HG03378 (cell line): ENCODE measurements at regions not wholly inside any gene's neighbourhood (a gene's known extent, or its start where the extent isn't known, plus 50 kb on each side); places are given as distances from the start of the nearest gene placed in this dataset.

Experiments used
- ATAC-seq: cut with Tn5 transposase; IDR thresholded peaks from one replicate; pipeline ENCODE4 v1.9.1; 2021; ENCODE audit warnings: mild to moderate bottlenecking, moderate library complexity; ENCODE audit not compliant: unreplicated experiment

- no peak for ATAC-seq
Measured at GRCh38 chr13:56924401-56924800, 216.3 kb upstream of the PRR20A start.

DNA sequence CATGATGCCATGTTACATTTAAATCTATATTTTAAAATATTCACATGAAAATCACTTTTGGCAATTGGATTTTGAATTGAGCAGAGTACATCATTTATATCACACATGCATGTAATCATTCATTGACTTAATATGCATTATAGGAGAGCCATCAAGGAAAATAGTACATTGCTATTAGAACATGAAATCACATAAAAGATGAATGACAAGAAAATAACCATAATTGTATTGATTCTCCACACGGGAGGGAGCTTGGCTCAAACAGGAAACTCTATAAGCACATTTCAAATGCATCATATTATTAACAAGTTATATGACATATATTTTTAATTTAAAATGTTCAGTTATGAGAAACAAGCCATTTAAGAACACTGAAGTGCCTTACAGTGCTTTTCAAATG, 208.6 kb upstream of the PRR20A start:
- ATAC-seq, result no peak

- no peak for ATAC-seq
Measured at GRCh38 chr13:56953965-56954364, 186.8 kb upstream of the PRR20A start.

DNA sequence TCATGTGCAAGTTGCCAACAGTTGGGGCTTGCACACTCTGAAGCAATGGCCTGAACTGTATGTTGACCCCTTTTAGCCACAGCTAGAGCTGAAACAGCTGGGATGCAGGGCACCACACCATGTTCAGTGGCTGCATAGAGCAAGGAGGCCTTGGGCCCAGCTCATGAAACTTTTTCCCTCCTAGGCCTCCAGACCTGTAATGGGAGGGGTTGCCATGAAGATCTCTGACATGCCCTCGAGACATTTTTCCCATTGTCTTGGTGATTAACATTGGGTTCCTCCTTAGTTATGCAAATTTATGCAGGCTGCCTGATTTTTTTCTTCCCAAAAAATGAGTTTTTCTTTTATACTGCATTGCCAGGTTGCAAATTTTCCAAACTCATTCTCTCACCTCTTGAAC, 165.1 kb upstream of the PRR20A start:
- ATAC-seq, result no peak

GRCh38 chr13:56980856-56981255, 159.9 kb upstream of the PRR20A start:
- no peak for ATAC-seq

DNA sequence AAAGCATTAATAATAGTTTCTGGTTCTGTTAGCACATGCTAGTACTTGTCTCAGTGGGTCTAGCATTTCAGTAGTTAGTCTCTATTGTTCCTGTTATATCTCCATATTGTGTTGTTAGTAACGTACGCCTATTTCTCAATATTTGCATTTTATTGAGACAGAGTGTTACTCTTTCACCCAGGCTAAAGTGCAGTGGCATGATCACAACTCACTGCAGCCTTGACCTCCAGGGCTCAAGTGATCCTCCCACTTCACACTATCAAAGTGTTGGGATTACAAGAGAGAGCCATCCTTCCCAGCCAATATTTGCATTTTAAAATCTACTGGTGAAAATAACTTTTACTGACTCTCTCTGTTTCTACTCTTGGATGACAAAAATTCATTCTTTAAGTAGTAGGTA, 154.6 kb upstream of the PRR20A start:
- ATAC-seq, result no peak

DNA sequence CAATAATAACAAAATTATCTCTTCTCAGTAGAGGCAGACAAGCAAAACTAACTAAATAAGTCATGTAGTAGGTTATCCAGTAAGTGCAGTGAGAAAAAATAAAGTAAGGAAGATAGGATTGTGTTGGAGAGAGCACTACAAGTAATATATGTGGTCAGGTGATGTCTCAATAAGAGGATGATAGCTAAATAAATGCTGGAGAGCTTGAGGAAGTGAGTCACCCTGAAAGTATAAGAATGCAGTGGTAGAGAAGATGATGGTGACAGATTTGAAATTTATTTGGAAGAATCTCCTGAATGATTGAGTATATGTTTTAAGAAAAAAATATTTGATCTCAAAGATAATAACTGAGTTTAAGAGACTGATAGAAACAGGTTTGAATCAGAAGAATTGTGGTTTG, 152.2 kb upstream of the PRR20A start:
- no peak for ATAC-seq

DNA sequence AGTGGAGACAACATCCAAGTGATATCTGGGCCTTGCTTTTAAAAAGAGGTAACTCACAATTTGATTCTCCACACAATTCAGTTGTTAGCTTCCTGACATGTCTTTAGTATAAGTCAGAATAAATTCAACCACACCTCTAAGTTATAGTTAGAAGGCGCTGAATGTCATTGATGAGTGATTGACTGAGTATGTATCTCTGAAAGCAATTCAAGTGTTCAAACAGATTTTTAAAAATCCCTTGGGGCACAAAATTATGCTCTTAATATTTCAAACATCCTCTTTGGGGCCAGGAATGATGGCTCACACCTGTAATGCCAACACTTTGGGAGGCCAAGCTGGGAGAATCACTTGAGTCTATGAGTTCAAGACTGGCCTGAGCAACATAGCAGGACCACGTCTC, 137.0 kb upstream of the PRR20A start:
- no peak for ATAC-seq

- ATAC-seq, result no peak
Measured at GRCh38 chr13:57017357-57017756, 123.4 kb upstream of the PRR20A start.

- ATAC-seq, result no peak
Measured at GRCh38 chr13:57018915-57019314, 121.8 kb upstream of the PRR20A start.

DNA sequence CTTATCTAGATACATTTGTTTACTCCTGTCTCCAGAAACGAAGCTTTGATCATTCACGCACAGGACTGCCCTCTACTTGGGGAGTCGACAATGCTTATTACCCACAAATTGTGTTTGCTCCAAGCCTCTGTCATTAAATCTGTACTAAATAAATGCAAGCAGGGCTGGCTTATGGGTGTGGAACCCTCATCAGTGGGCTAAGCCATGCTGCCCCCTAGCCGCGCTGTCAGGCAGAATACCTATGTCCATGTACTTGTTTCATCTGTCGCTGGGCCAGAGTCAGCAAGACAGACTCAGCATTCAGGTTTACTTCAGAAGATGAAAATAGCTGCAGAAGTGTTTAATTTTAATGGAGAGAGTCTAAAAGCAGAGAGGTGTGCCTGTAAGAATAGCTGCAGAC, 110.0 kb upstream of the PRR20A start:
- no peak for ATAC-seq

GRCh38 chr13:57036290-57036689, 104.4 kb upstream of the PRR20A start:
- no peak for ATAC-seq

DNA sequence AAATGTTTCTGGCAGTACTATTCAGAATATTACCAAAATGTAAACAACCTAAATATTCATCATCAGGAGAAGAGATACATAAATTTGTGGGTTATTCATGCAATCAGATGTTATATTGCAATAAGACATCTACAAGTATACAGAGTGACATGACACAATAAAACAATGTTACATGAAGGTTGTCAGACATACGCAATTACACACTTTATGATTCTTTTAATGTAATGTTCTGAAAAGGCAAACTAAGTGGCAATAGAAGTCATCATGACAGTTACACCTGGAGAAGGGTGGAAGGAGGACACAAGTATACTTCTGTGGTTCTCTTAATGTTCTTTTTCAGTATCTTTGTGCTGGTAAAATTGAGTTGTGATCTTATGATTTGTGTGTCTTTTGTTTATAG, 95.8 kb upstream of the PRR20A start:
- ATAC-seq, result no peak

DNA sequence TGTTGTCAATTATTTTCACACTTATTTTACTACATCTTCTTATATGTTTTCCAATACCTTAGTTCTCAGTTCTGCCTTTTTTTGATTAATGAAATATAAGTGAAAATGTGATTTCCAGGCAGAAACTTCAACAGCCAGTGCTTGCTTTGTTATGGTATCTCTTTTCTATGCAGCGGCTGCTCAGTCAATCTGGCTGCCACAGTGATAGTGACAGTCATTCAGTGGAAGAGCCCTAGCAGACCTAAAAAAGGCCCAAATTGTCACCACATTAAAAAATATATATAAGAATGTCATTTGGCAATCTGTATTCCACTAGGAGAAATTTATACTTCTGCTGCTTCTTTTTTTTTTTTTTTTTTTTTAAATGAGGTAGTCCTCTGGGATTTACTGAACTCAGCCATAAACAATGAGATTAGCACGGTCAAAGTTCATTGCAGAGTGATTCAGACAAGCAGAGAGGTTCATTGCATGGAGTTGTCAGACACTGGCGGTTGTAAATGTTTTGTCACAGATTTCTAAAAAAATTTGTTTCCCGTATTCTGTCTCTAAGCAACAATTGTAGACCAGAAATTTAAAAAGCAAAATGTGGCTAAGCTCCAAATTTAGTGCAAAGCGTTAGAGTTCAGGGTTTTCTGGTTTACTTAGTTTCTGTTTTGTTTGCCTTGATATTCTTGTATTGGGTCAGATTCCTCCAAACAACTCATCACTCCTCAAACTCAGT, 94.7 kb upstream of the PRR20A start:
- no peak for ATAC-seq

- ATAC-seq, result no peak
Measured at GRCh38 chr13:57056601-57057180, 84.0 kb upstream of the PRR20A start.

DNA sequence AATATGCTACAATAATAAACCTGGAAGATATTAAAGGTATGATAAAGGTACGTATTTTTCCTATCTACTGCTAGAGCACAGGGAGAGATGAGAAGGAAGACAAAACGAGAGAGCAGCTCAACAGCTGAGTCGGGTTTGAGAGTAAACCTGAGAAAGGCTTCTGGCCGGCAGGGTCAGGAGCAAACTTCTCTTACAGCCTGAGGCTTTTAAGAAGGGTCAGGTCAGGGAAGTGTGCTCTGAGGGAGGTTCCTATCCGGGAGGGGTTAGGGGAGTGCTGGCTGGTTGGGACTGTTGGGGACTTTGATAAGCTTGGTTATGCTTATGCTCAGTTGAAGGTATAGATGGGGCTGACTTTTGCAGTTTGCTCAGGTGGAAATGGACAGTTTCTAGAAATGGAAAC, 77.7 kb upstream of the PRR20A start:
- ATAC-seq, result no peak

GRCh38 chr13:57073983-57074382, 66.7 kb upstream of the PRR20A start:
- no peak for ATAC-seq

DNA sequence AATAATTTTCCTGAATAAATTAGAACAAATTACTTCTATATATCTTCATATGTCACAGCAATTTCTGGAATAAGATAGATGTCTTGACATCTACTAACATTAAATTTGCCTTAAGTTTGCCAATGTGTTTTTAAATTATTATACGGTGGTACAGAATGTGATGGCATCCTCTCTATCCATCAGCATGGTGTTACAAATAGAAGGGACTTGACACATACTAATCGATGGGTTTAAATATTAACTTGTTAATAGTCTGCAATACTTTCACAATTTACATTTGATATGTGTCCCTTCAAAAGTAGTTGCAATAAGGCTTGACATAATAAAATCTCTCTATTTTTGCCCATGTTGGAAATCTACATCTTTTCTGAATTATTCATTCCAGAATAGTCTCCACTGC, 65.1 kb upstream of the PRR20A start:
- ATAC-seq, result no peak

DNA sequence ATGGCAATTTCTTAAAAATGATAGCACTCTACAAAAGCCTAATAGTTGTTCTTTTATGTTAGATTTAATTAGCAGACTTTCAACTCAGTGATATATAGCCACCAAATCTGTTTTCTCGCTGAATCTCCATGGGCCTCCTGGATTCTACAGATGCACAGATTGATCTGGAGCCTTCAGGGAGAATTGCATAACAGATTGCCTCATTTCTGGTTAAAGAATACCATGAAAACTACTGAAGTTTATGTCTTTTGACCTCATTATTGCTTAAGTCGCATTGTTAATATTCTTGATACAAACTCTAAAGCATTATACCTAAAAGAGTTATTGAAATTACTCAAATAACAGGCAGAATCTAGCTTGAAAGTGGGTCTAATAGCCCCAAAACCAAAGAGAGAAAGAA, 53.7 kb upstream of the PRR20A start:
- ATAC-seq, result no peak
